Heart left ventricle (tissue), 16 donors: ENCODE measurements at regions not wholly inside any gene's neighbourhood (a gene's known extent, or its start where the extent isn't known, plus 50 kb on each side); places are given as distances from the start of the nearest gene placed in this dataset.

Source experiments
- ATAC-seq, 4 donors: fragments of 200-7000 bp; cut with Tn5 transposase; one replicate each; pipeline ENCODE4 v1.9.1; 2020 to 2022; ENCODE audit warnings: moderate library complexity in 4 of 4, mild to moderate bottlenecking in 3 of 4, moderate number of reproducible peaks in 1 of 4
- DNase-seq, 5 donors: peaks; one replicate each; pipeline ENCODE4 v3.0.0-alpha.2; 2020
- H3K27ac ChIP-seq, 12 donors: fragments of 200-600 bp; sonication (generic) in 4 of 12; one replicate each; pipeline versions ENCODE4 v1.5.0 to v1.8.0; 2016 to 2022; ENCODE audit warnings: mild to moderate bottlenecking in 2 of 12
- H3K27me3 ChIP-seq, 9 donors: fragments of 200-600 bp; sonication (generic) in 2 of 9; one replicate each; pipeline versions ENCODE4 v1.5.1 to v1.8.0; 2016 to 2022; ENCODE audit warnings: mild to moderate bottlenecking in 3 of 9
- H3K36me3 ChIP-seq, 9 donors: fragments of 200-600 bp; sonication (generic) in 2 of 9; one replicate each; pipeline versions ENCODE4 v1.5.0 to v1.8.0; 2018 to 2022; ENCODE audit warnings: mild to moderate bottlenecking in 2 of 9
- H3K4me1 ChIP-seq, 12 donors: fragments of 200-600 bp; sonication (generic) in 4 of 12; one replicate each; pipeline versions ENCODE4 v1.5.0 to v1.8.0; 2016 to 2022; ENCODE audit warnings: mild to moderate bottlenecking in 3 of 12
- H3K4me3 ChIP-seq, 12 donors: fragments of 200-600 bp; sonication (generic) in 4 of 12; one replicate each; pipeline versions ENCODE4 v1.5.0 to v1.8.0; 2017 to 2022; ENCODE audit warnings: mild to moderate bottlenecking in 9 of 12, moderate library complexity in 4 of 12
- H3K9me3 ChIP-seq, 12 donors: fragments of 200-600 bp; sonication (generic) in 4 of 12; one replicate each; pipeline versions ENCODE4 v1.5.0 to v1.8.0; 2016 to 2022; ENCODE audit warnings: mild to moderate bottlenecking in 1 of 12
- CTCF ChIP-seq, 12 donors: fragments of 200-600 bp; sonication (generic) in 4 of 12; IDR thresholded peaks; one replicate each; pipeline versions ENCODE4 v1.5.0 to v1.8.0; 2018 to 2022; ENCODE audit warnings: antibody characterized with exemption in 12 of 12, mild to moderate bottlenecking in 5 of 12
- POLR2A ChIP-seq, 2 donors: fragments of 450-650 bp; IDR thresholded peaks; one replicate each; pipeline ENCODE4 v1.6.1; 2017; ENCODE audit warnings: antibody characterized with exemption in 2 of 2, mild to moderate bottlenecking in 2 of 2, moderate library complexity in 2 of 2
- WGBS, 4 donors: extraction: QIAGEN DNeasy Blood & Tissue Kit in 2 of 4; methylation state at CpG; one replicate each; pipeline versions ENCODE4 v1.1.5 to v1.1.7; 2013 to 2018; 5-methylcytosine and 5-hydroxymethylcytosine counted together
- intact Hi-C, 10 donors: fragments of 100-400 bp; cut with DNase I; formaldehyde crosslinking; loops; one replicate each; pipeline versions ENCODE4 v1.11.1 to v1.14.2; 2022
- donor health status: ischemic (EF 13 %, LVEDD 7.1; RV severe dilation, severe dysfunction).
- donor health status: healthy with polysubstance abuse.
- donor health status: DM: no; HTN: yes; CAD: no.
- donor health status: DM: no; HTN: no; CAD: no.
- donor health status: ischemic (EF 25% LVEDD 6.9; RV normal size, moderate dysfunction).
- donor health status: ischemic (EF 25% LVEDD 5.7; RV mildly dilated, moderate dysfunction).
- donor health status: healthy.
- donor health status: DM: yes; HTN: yes; CAD: no.
- donor health status: ischemic (EF 35%, LVEDD 5.7; RV mildly dilated, moderate dysfunction).
- donor health status: nonischemic (EF 11% LVEDD 7.7; RV severe dilation, severe dysfunction).
- donor health status: DM: yes; HTN: yes; CAD: no.
- donor health status: PGD.
- donor health status: ischemic (EF 29% LVEDD 5.4; RV normal size, mild dysfunction).
- donor health status: nonischemic (EF 23%, LVEDD 6.1; RV moderate dilation, normal function).

GRCh38 chr2:150925611-150926010 lies 336.1 kb downstream of the RBM43 start:
- DNase-seq (no peak), ATAC-seq (no peak)
- Histone ChIP-seq H3K27ac (no peak overlapping the region), H3K27me3 (no peaks in the 10 kb centered on the region), H3K36me3 (no peaks in the 10 kb centered on the region), H3K4me3 (no peak overlapping the region), H3K9me3 (no peaks in the 10 kb centered on the region), H3K4me1 (no peaks in the 10 kb centered on the region)
- intact Hi-C loops = no loop called here
- no peak for TF ChIP-seq POLR2A (IDR thresholded peaks at IDR 0.05)

GRCh38 chr2:150924878-150925277 lies 336.8 kb downstream of the RBM43 start:
- Histone ChIP-seq H3K27ac (no peak overlapping the region), H3K9me3 (no peaks in the 10 kb centered on the region), H3K4me3 (no peak overlapping the region), H3K27me3 (no peaks in the 10 kb centered on the region), H3K4me1 (no peaks in the 10 kb centered on the region), H3K36me3 (no peaks in the 10 kb centered on the region)
- intact Hi-C loops = no loop called here
- DNase-seq (no peak), ATAC-seq (no peak)
- WGBS, 4 donors = 47 to 49% (median 48%) methylated on average over 5 of the region's 5 CpGs
- TF ChIP-seq POLR2A (IDR thresholded peaks at IDR 0.05) = no peak
- TF ChIP-seq CTCF (IDR thresholded peaks at IDR 0.05) = no peak

- H3K27ac ChIP-seq = no peak overlapping the region
- intact Hi-C loops = no loop called here
- ATAC-seq (no peak), DNase-seq (no peak)
- 88 to 94% (median 89%) methylated on average over 5 of the region's 5 CpGs for WGBS, 4 donors
- TF ChIP-seq POLR2A (IDR thresholded peaks at IDR 0.05) (no peak), CTCF (IDR thresholded peaks at IDR 0.05) (no peak)
- no peak overlapping the region for H3K4me3 ChIP-seq
- no peaks in the 10 kb centered on the region for H3K4me1 ChIP-seq
- H3K36me3 ChIP-seq = no peaks in the 10 kb centered on the region
- H3K9me3 ChIP-seq = no peaks in the 10 kb centered on the region
- no peaks in the 10 kb centered on the region for H3K27me3 ChIP-seq
Observed at GRCh38 chr2:150919901-150920300, 341.8 kb downstream of the RBM43 start.

- 75 to 86% (median 78%) methylated on average over 7 of the region's 7 CpGs for WGBS, 4 donors
- Histone ChIP-seq H3K36me3 (no peaks in the 10 kb centered on the region), H3K27me3 (no peaks in the 10 kb centered on the region), H3K27ac (no peak overlapping the region), H3K4me3 (no peak overlapping the region), H3K4me1 (no peaks in the 10 kb centered on the region), H3K9me3 (no peaks in the 10 kb centered on the region)
- intact Hi-C loops = no loop called here
- ATAC-seq (no peak), DNase-seq (no peak)
- TF ChIP-seq CTCF (IDR thresholded peaks at IDR 0.05) (no peak), POLR2A (IDR thresholded peaks at IDR 0.05) (no peak)
Observed at GRCh38 chr2:150917961-150918713, 343.5 kb downstream of the RBM43 start.
